ENCODE measurements at regions not wholly inside any gene's neighbourhood (a gene's known extent, or its start where the extent isn't known, plus 50 kb on each side); places are given as distances from the start of the nearest gene placed in this dataset.
"Not testable (repeated sequence)": the region's sequence is repeated elsewhere in the genome, so short reads cannot be mapped to it uniquely, and the experiment has no call there.

DNA sequence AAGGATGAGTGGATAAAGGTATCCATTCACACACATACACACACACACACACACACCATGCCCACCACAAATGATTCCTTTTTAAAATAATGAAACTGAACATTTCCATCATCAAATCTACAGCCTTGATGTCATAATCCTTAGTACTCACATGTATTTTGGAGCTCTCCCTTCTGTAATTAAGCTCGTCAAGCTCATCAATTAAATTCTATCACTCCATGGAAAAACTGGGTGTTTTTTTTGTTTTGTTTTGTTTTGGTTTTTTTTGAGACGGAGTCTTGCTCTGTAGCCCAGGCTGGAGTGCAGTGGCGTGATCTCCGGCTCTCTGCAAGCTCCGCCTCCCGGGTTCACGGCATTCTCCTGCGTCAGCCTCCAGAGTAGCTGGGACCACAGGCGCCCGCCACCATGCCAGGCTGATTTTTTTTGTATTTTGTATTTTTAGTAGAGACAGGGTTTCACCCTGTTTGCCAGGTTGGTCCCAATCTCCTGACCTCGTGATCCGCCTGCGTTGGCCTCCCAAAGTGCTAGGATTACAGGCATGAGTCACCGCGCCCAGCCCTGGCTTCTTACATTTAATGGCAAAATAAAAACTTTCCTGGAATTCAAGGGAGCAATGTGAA, 78.6 kb upstream of the RGPD4 start:
- TF ChIP-seq EZH2 (IDR thresholded peaks at IDR 0.05; ENCODE audit: borderline replicate concordance) (no peak), EZH2phosphoT487 (IDR thresholded peaks at IDR 0.05; ENCODE audit: low read depth, severe bottlenecking, unreplicated experiment) (no peak)
- TF ChIP-seq, protein P1, sequence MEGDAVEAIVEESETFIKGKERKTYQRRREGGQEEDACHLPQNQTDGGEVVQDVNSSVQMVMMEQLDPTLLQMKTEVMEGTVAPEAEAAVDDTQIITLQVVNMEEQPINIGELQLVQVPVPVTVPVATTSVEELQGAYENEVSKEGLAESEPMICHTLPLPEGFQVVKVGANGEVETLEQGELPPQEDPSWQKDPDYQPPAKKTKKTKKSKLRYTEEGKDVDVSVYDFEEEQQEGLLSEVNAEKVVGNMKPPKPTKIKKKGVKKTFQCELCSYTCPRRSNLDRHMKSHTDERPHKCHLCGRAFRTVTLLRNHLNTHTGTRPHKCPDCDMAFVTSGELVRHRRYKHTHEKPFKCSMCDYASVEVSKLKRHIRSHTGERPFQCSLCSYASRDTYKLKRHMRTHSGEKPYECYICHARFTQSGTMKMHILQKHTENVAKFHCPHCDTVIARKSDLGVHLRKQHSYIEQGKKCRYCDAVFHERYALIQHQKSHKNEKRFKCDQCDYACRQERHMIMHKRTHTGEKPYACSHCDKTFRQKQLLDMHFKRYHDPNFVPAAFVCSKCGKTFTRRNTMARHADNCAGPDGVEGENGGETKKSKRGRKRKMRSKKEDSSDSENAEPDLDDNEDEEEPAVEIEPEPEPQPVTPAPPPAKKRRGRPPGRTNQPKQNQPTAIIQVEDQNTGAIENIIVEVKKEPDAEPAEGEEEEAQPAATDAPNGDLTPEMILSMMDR (IDR thresholded peaks at IDR 0.05; ENCODE audit: poor library complexity), result no peak
- Histone ChIP-seq H3K4me1 (ENCODE audit: insufficient read depth) (no peaks in the 10 kb centered on the region), H3K4me2 (no peak overlapping the region), H3K27me3 (no peaks in the 10 kb centered on the region), H3K9me3 (ENCODE audit: low read depth) (no peaks in the 10 kb centered on the region), H3K4me3 (no peak overlapping the region), H3K36me3 (replicated peaks; ENCODE audit: insufficient read depth, low read depth) (no peaks in the 10 kb centered on the region), H3K9me2 (replicated peaks; ENCODE audit: insufficient read depth) (no peaks in the 10 kb centered on the region), H4K20me1 (ENCODE audit: insufficient read depth, poor library complexity, severe bottlenecking) (no peaks in the 10 kb centered on the region), H2AFZ (no peak overlapping the region), H3K27ac (no peak overlapping the region), H3K79me2 (no peaks in the 10 kb centered on the region)
- WGBS (ENCODE audit: low lambda C conversion rate, missing lambda C conversion rate), result 97% methylated on average over 15 of the region's 15 CpGs
- DNase-seq (ENCODE audit: low spot score), result no peak

DNA sequence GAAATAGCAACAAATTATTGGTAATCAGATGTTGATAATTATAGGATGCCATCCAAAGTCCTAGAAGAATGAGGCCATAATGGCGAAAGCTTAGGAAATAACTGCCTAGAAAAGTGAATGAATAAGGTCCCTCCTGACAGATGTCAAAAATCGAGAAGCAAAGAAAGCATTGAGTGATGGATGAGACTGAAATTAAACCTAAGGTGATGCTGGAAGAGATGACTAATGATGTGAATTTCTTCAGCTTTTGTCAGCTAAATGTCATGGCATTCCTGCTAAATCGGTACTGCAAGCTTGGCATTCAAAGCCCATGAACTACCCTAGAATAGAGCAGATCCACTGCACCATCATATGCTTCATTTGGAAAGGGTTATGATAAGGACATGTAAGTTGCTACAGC, 74.8 kb upstream of the RGPD4 start:
- Histone ChIP-seq H3K4me3 (no peak overlapping the region), H3K79me2 (no peaks in the 10 kb centered on the region), H4K20me1 (ENCODE audit: insufficient read depth, poor library complexity, severe bottlenecking) (no peaks in the 10 kb centered on the region), H3K27ac (no peak overlapping the region), H3K4me2 (no peak overlapping the region), H3K9me2 (replicated peaks; ENCODE audit: insufficient read depth) (no peaks in the 10 kb centered on the region), H3K4me1 (ENCODE audit: insufficient read depth) (no peaks in the 10 kb centered on the region), H3K9me3 (ENCODE audit: low read depth) (no peaks in the 10 kb centered on the region), H3K27me3 (no peaks in the 10 kb centered on the region), H3K36me3 (replicated peaks; ENCODE audit: insufficient read depth, low read depth) (no peaks in the 10 kb centered on the region), H2AFZ (no peak overlapping the region)
- 94% methylated on average over 3 of the region's 3 CpGs for WGBS (ENCODE audit: low lambda C conversion rate, missing lambda C conversion rate)
- TF ChIP-seq EZH2 (IDR thresholded peaks at IDR 0.05; ENCODE audit: borderline replicate concordance) (no peak), EZH2phosphoT487 (IDR thresholded peaks at IDR 0.05; ENCODE audit: low read depth, severe bottlenecking, unreplicated experiment) (no peak)
- TF ChIP-seq, protein P1 (IDR thresholded peaks at IDR 0.05; ENCODE audit: poor library complexity), result no peak
- DNase-seq (ENCODE audit: low spot score), result no peak

DNA sequence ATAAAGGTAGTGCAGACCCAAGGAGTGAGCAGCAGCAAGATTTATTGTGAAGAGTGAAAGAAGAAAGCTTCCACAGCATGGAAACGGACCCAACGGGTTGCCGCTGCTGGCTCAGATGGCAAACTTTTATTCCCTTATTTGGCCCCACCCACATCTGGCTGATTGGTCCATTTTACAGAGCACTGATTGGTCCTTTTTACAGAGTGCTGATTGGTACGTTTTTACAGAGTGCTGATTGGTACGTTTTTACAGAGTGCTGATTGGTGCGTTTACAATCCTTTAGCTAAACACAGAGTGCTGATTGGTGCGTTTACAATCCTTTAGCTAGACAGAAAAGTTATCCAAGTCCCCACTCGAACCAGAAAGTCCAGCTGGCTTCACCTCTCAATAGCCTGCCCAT, 72.9 kb upstream of the RGPD4 start:
- not testable (repeated sequence) for H3K9me2 ChIP-seq (replicated peaks; ENCODE audit: insufficient read depth); H4K20me1 ChIP-seq (ENCODE audit: insufficient read depth, poor library complexity, severe bottlenecking); H3K4me2 ChIP-seq; H3K36me3 ChIP-seq (replicated peaks; ENCODE audit: insufficient read depth, low read depth); H3K9me3 ChIP-seq (ENCODE audit: low read depth); DNase-seq (ENCODE audit: low spot score); H3K79me2 ChIP-seq; H2AFZ ChIP-seq; H3K4me1 ChIP-seq (ENCODE audit: insufficient read depth); H3K27me3 ChIP-seq; H3K27ac ChIP-seq; H3K4me3 ChIP-seq
- 76% methylated on average over 8 of the region's 8 CpGs for WGBS (ENCODE audit: low lambda C conversion rate, missing lambda C conversion rate)

DNA sequence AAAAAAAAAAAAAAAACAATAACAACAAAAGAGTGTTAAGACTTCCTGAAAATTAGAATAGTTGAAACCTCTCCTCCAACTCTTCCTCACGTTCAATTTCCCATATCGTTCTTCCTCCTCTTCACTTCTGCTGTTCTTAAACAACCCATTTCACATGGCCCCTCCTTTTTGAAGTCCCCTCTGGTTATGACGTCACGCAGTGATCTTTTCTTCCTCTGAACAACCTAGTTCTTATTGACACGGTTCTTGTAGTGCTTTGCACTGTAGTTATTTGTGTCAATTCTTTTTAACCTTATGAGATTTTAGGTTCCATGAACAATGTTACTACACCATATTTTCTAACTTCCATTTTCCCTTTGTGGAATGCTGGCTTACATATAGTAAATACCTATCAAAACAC, 69.5 kb upstream of the RGPD4 start:
- WGBS (ENCODE audit: low lambda C conversion rate, missing lambda C conversion rate), result 91% methylated on average over 5 of the region's 5 CpGs
- no peaks in the 10 kb centered on the region for H3K9me2 ChIP-seq (replicated peaks; ENCODE audit: insufficient read depth)
- H3K9me3 ChIP-seq (ENCODE audit: low read depth), result no peaks in the 10 kb centered on the region
- no peaks in the 10 kb centered on the region for H3K79me2 ChIP-seq
- no peaks in the 10 kb centered on the region for H3K27me3 ChIP-seq
- H3K27ac ChIP-seq, result no peak overlapping the region
- TF ChIP-seq EZH2 (IDR thresholded peaks at IDR 0.05; ENCODE audit: borderline replicate concordance) (no peak), EZH2phosphoT487 (IDR thresholded peaks at IDR 0.05; ENCODE audit: low read depth, severe bottlenecking, unreplicated experiment) (no peak)
- TF ChIP-seq, protein P1 (IDR thresholded peaks at IDR 0.05; ENCODE audit: poor library complexity), result no peak
- H3K36me3 ChIP-seq (replicated peaks; ENCODE audit: insufficient read depth, low read depth), result no peaks in the 10 kb centered on the region
- H2AFZ ChIP-seq, result no peak overlapping the region
- H3K4me2 ChIP-seq, result no peak overlapping the region
- no peak for DNase-seq (ENCODE audit: low spot score)
- H3K4me3 ChIP-seq, result no peak overlapping the region
- H4K20me1 ChIP-seq (ENCODE audit: insufficient read depth, poor library complexity, severe bottlenecking), result no peaks in the 10 kb centered on the region
- no peaks in the 10 kb centered on the region for H3K4me1 ChIP-seq (ENCODE audit: insufficient read depth)

Data from hepatocyte (in vitro differentiated cells).